Ascending aorta (tissue), 2 donors: ENCODE measurements at regions not wholly inside any gene's neighbourhood (a gene's known extent, or its start where the extent isn't known, plus 50 kb on each side); places are given as distances from the start of the nearest gene placed in this dataset.

Source experiments
- DNase-seq, 2 donors: peaks; one replicate each; pipeline ENCODE4 v3.0.0-alpha.2; 2019; ENCODE audit warnings: low spot score in 2 of 2
- H3K27ac ChIP-seq, 2 donors: fragments of 200-600 bp; sonication (generic); one replicate each; pipeline ENCODE4 v1.5.1; 2016 to 2017; ENCODE audit warnings: mild to moderate bottlenecking in 1 of 2
- H3K27me3 ChIP-seq: fragments of 200-600 bp; sonication (generic); one replicate; pipeline ENCODE4 v1.5.1; 2017
- H3K36me3 ChIP-seq, 2 donors: fragments of 200-600 bp; sonication (generic); one replicate each; pipeline ENCODE4 v1.5.1; 2016
- H3K4me1 ChIP-seq, 2 donors: fragments of 200-600 bp; sonication (generic); one replicate each; pipeline ENCODE4 v1.5.1; 2016 to 2017; ENCODE audit warnings: mild to moderate bottlenecking in 1 of 2
- H3K4me3 ChIP-seq, 2 donors: fragments of 200-600 bp; sonication (generic); one replicate each; pipeline ENCODE4 v1.5.1; 2016 to 2017; ENCODE audit warnings: mild to moderate bottlenecking in 1 of 2
- H3K9me3 ChIP-seq, 2 donors: fragments of 200-600 bp; sonication (generic); one replicate each; pipeline ENCODE4 v1.5.1; 2016
- intact Hi-C: fragments of 100-400 bp; cut with DNase I; formaldehyde crosslinking; loops from one replicate; pipeline ENCODE4 v1.15.1; 2023
- TF ChIP-seq, protein P1 (sequence below), 3 experiments: fragments of 200-600 bp in 2 of 3; fragments of 450-650 bp in 1 of 3; sonication (generic) in 2 of 3; IDR thresholded peaks; one replicate each; pipeline ENCODE4 v1.5.1; 2016 to 2019; ENCODE audit warnings: antibody characterized with exemption in 3 of 3, mild to moderate bottlenecking in 1 of 3, moderate library complexity in 1 of 3

- Histone ChIP-seq H3K36me3 (no peaks in the 10 kb centered on the region), H3K4me1 (no peaks in the 10 kb centered on the region), H3K27ac (no peak overlapping the region), H3K4me3 (no peak overlapping the region), H3K9me3 (peaks cover 0 to 24% of the 10 kb centered on the region in 2 donors), H3K27me3 (no peaks in the 10 kb centered on the region)
- intact Hi-C loops, result no loop called here
- DNase-seq, result no peak
- TF ChIP-seq, protein P1, sequence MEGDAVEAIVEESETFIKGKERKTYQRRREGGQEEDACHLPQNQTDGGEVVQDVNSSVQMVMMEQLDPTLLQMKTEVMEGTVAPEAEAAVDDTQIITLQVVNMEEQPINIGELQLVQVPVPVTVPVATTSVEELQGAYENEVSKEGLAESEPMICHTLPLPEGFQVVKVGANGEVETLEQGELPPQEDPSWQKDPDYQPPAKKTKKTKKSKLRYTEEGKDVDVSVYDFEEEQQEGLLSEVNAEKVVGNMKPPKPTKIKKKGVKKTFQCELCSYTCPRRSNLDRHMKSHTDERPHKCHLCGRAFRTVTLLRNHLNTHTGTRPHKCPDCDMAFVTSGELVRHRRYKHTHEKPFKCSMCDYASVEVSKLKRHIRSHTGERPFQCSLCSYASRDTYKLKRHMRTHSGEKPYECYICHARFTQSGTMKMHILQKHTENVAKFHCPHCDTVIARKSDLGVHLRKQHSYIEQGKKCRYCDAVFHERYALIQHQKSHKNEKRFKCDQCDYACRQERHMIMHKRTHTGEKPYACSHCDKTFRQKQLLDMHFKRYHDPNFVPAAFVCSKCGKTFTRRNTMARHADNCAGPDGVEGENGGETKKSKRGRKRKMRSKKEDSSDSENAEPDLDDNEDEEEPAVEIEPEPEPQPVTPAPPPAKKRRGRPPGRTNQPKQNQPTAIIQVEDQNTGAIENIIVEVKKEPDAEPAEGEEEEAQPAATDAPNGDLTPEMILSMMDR (IDR thresholded peaks at IDR 0.05), result no peak
Observed at GRCh38 chr10:44153918-44154670, 230.8 kb downstream of the CXCL12 start.

GRCh38 chr10:44143556-44143955, 241.3 kb downstream of the CXCL12 start:
- H3K36me3 ChIP-seq, result no peaks in the 10 kb centered on the region
- TF ChIP-seq, protein P1 (IDR thresholded peaks at IDR 0.05), result no peak
- H3K4me3 ChIP-seq, result no peak overlapping the region
- no peaks in the 10 kb centered on the region for H3K9me3 ChIP-seq
- H3K27ac ChIP-seq, result no peak overlapping the region
- no peaks in the 10 kb centered on the region for H3K27me3 ChIP-seq
- intact Hi-C loops, result no loop called here
- DNase-seq, result no peak
- no peaks in the 10 kb centered on the region for H3K4me1 ChIP-seq

GRCh38 chr10:44132361-44133289, 252.3 kb downstream of the CXCL12 start:
- intact Hi-C loops, result no loop called here
- DNase-seq, result peak in 1 of 2 donors; percentile 67
- Histone ChIP-seq H3K36me3 (no peaks in the 10 kb centered on the region), H3K27ac (no peak overlapping the region), H3K4me1 (peaks cover 0 to 2% of the 10 kb centered on the region in 2 donors), H3K9me3 (no peaks in the 10 kb centered on the region), H3K27me3 (no peaks in the 10 kb centered on the region), H3K4me3 (no peak overlapping the region)
- TF ChIP-seq, protein P1 (IDR thresholded peaks at IDR 0.05), result no peak

GRCh38 chr10:44126291-44126717, 258.6 kb downstream of the CXCL12 start:
- Histone ChIP-seq H3K36me3 (no peaks in the 10 kb centered on the region), H3K4me1 (no peaks in the 10 kb centered on the region), H3K9me3 (peaks cover 0 to 3% of the 10 kb centered on the region in 2 donors), H3K27me3 (no peaks in the 10 kb centered on the region), H3K4me3 (no peak overlapping the region), H3K27ac (no peak overlapping the region)
- TF ChIP-seq, protein P1 (IDR thresholded peaks at IDR 0.05), result no peak
- no peak for DNase-seq
- intact Hi-C loops, result no loop called here

DNA sequence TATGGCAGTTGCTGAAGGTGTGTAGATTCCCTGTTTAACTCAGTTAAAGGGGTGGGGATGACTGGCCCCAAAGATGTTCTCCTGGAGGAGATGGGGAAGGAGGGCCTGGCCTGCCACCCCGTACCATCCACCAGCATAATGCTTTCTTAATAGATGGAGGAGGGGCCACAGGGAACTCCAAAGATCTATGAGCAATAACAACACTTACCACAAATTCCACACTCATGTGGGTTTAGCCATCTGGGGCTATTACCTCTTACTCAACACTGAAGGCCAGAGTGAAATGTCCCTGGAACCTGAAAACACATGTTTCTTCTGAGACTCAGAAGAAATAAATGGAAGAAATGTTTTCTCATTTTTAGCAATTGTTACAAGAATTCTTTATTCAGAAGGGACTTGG, 259.0 kb downstream of the CXCL12 start:
- H3K9me3 ChIP-seq, result peaks cover 0 to 3% of the 10 kb centered on the region in 2 donors
- TF ChIP-seq, protein P1 (IDR thresholded peaks at IDR 0.05), result no peak
- no peaks in the 10 kb centered on the region for H3K27me3 ChIP-seq
- H3K4me3 ChIP-seq, result no peak overlapping the region
- no peak for DNase-seq
- H3K36me3 ChIP-seq, result no peaks in the 10 kb centered on the region
- no peaks in the 10 kb centered on the region for H3K4me1 ChIP-seq
- H3K27ac ChIP-seq, result no peak overlapping the region
- intact Hi-C loops, result no loop called here
